ENCODE measurements at regions not wholly inside any gene's neighbourhood (a gene's known extent, or its start where the extent isn't known, plus 50 kb on each side); places are given as distances from the start of the nearest gene placed in this dataset.

DNA sequence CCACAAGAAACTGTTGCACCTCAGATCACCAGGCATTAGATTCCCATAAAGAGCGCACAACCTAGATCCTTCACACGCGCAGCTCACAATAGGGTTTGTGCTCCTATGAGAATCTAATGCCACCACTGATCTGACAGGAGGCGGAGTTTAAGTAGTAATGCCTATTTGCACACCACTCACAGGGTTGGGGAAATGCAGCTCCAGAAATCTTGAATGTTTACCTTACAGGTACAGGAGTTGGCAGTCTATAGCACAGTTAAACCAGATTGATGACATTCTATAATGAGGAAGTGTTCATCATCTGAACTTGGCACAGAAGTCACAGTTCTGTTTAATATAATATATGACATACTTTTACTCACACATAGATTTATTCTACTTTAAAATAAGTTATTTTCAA is 732.2 kb upstream of the ZNF608 start:
- no peak for DNase-seq (ENCODE audit: low read depth)
- H3K4me3 ChIP-seq (ENCODE audit: low read depth, low read length) = no peak overlapping the region
- TF ChIP-seq, protein P1, sequence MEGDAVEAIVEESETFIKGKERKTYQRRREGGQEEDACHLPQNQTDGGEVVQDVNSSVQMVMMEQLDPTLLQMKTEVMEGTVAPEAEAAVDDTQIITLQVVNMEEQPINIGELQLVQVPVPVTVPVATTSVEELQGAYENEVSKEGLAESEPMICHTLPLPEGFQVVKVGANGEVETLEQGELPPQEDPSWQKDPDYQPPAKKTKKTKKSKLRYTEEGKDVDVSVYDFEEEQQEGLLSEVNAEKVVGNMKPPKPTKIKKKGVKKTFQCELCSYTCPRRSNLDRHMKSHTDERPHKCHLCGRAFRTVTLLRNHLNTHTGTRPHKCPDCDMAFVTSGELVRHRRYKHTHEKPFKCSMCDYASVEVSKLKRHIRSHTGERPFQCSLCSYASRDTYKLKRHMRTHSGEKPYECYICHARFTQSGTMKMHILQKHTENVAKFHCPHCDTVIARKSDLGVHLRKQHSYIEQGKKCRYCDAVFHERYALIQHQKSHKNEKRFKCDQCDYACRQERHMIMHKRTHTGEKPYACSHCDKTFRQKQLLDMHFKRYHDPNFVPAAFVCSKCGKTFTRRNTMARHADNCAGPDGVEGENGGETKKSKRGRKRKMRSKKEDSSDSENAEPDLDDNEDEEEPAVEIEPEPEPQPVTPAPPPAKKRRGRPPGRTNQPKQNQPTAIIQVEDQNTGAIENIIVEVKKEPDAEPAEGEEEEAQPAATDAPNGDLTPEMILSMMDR (IDR thresholded peaks at IDR 0.05; ENCODE audit: insufficient read depth, low read length) = no peak

DNA sequence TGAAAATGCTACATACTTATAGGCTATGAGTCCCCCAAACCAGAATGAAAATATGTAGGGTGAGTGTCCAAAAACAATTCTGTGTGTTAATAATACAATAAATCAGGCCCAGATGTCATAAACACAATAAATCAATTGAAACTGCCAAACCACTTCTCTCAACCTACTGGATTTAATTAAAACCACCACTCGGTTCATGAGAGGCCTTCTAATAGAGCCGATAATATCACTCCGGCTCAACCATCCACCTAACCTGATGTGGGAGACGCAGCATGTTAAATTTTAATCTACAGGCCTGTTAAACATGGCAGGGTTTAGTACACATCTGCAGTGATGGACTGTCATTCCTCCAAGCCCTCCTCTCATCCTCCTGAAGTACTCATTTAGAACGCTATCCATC is 734.5 kb upstream of the ZNF608 start:
- TF ChIP-seq, protein P1 (IDR thresholded peaks at IDR 0.05; ENCODE audit: insufficient read depth, low read length) = no peak
- no peak overlapping the region for H3K4me3 ChIP-seq (ENCODE audit: low read depth, low read length)
- peak; percentile 58 for DNase-seq (ENCODE audit: low read depth)

DNA sequence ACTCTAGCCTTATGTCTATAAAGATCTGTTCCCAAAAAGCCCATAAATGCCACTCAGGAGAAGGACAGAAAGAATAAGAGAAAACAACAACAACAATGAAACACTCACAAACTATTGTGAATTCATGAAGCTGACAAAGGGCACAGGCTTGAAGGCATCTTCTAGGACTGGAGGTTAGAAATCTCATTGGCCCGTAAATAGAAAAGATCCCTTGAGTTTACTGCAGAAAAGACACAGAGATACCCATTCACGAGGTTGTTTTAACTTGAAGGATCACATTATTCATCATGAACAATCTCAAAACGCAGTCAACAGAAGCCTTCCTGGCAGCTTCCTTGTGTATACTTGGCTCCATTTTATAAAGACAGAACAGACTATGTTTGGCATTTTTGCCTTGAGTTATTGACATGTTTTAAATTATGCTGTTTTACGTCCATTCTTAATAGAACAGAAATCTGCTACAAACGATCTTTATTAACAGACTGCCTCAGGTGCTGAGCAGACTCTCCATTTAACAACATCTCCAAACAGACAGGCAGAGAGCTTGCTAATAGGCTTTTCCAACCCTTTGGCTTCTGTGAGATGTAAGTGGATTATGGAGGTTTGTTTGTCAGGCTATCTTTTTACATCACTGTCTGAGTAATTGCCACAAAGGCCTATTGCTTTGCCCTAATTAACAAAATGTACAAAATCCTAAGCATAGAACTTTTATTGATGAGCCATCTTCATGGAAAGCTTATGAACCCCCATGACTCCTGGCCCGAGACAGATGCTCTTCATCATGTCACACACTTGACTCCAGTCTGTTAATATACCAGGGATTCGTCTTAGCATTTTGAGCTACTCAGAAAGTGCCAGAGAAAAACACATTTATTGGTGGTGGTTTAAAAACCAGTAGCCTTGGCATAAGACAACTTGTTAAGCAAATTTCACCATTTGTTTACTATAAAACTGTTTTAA is 735.3 kb upstream of the ZNF608 start:
- no peak for DNase-seq (ENCODE audit: low read depth)
- no peak overlapping the region for H3K4me3 ChIP-seq (ENCODE audit: low read depth, low read length)
- TF ChIP-seq, protein P1 (IDR thresholded peaks at IDR 0.05; ENCODE audit: insufficient read depth, low read length) = no peak

DNA sequence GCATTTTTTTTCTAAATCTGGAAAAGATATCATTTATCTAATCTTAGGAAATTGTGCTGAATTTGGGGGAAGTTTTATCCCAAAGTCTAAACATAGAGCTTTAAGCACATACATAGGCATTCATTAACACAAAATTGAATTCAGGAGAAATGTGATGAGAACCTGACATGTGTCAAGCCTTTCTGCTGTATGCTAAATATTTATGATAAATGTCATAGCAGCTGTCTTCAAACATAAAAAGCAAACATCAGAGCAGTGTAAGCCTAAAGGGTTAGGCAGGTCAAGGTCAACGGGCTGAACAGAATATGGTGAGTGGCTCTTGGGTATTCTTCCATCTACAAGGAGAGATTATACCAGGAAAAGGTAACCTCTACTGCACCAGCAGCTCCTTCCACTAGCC is 737.2 kb upstream of the ZNF608 start:
- no peak overlapping the region for H3K4me3 ChIP-seq (ENCODE audit: low read depth, low read length)
- DNase-seq (ENCODE audit: low read depth) = no peak
- TF ChIP-seq, protein P1 (IDR thresholded peaks at IDR 0.05; ENCODE audit: insufficient read depth, low read length) = no peak

DNA sequence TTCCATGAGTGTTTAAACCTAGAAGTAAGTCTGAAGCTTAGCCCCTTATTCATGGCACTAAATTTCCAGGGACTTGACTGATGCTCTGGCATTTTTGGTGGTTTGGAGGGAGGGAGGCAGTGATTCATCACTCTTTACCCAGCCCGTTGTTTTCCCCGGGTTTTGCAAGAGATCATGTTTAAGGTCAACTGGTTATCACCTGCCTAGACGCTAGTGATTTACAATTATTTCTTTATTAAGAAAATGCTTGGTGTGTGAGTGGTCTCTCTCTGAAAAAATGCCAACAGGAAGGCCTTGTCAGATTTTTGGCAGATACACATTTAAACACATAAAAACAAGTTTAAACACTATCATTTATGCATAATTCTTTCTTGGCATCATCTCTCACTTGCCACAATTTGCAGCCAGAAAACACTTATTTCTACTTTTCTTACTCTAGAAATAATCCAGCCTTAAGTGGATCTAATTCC is 737.9 kb upstream of the ZNF608 start:
- peak; percentile 98 for DNase-seq (ENCODE audit: low read depth)
- TF ChIP-seq, protein P1 (IDR thresholded peaks at IDR 0.05; ENCODE audit: insufficient read depth, low read length) = no peak
- no peak overlapping the region for H3K4me3 ChIP-seq (ENCODE audit: low read depth, low read length)

DNA sequence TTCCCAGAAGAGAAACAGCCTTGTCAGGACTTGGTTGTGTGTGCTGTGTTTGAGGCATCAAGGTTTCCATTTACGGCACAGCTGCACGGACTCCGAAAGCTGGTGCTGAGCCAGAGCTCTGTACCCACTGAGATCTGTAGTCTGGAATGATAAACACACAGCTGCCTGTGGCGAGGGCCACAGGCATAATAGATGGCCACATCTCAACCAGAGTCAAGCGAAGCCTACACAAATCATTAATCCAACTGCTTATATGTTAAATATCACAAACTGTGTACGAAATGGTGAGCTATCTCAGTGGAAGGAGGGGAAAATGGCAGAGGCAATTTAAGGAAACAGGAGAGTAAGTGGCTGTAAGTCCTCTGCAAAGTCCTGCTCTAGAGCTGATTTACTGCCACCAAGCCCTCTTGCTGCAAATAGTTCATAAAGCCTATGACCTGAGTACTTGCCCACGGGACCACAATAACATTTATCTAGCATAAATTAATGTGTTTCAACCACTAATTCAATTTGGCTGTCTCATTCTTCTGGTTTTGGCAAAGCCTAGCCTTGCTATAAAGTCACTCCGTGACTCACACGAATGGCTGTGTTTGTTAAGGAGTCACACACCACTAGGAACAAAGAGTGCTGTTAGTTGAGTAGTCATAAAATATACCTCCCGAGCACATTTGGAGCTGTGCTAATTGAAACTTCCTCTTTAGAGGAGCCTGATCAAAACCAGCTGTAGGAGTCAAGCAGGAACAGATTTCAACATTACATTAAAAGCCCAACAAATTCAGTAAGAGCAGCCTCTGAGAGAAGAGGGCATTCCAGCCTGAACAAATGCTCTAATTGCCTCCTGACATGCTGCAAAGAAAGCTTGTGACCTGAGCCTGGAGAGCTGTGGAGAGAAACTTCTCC is 738.6 kb upstream of the ZNF608 start:
- no peak overlapping the region for H3K4me3 ChIP-seq (ENCODE audit: low read depth, low read length)
- peak; percentile 99 for DNase-seq (ENCODE audit: low read depth)
- TF ChIP-seq, protein P1 (IDR thresholded peaks at IDR 0.05; ENCODE audit: insufficient read depth, low read length) = no peak
